ENCODE measurements at regions not wholly inside any gene's neighbourhood (a gene's known extent, or its start where the extent isn't known, plus 50 kb on each side); places are given as distances from the start of the nearest gene placed in this dataset.

DNA sequence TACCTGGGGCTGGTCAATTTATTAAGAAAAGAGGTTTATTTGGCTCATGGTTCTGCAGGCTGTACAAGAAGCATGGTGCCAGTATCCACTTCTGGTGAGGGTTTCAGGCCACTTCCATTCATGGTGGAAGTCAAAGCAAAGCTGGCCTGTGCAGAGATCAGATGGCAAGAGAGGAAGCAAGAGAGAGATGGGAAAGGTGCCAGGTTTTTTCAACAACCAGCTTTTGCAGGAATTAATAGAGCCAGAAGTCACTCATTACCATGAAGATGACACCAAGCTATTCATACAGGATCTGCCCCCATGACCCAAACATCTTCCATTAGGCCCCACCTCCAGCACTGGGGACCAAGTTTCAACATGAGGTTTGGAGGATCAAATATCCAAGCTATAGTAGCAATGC, 56.8 kb upstream of the ST3GAL5 start:
- no peak for TF ChIP-seq RAD21 (conservative IDR thresholded peaks at IDR 0.05 in 1 of 2, IDR thresholded peaks at IDR 0.05 in 1 of 2)
- TF ChIP-seq POLR2A (IDR thresholded peaks at IDR 0.05; ENCODE audit: low read length), result no peak
- no peak for TF ChIP-seq CTCF (IDR thresholded peaks at IDR 0.05)
- TF ChIP-seq PBX3 (IDR thresholded peaks at IDR 0.05), result no peak
- TF ChIP-seq SMC3 (IDR thresholded peaks at IDR 0.05), result no peak
